GM12878 (cell line): ENCODE measurements at regions not wholly inside any gene's neighbourhood (a gene's known extent, or its start where the extent isn't known, plus 50 kb on each side); places are given as distances from the start of the nearest gene placed in this dataset.

Experiments used
- ATAC-seq: fragments of 200-7000 bp; cut with Tn5 transposase; 3 replicates; pipeline ENCODE4 v1.9.1; 2020; ENCODE audit warnings: mild to moderate bottlenecking, moderate library complexity
- BruUV-seq: library from RNA; stranded (reverse); fragments of 400-500 nt; replicated peaks from 2 replicates; lab custom pipeline; 2021; lab: Mats Ljungman, UMichigan
- CTCF ChIA-PET: fragments of 300-600 bp; sonication (Branson Sonifier 250); formaldehyde crosslinking; extraction: SDS; loops from one replicate; lab custom pipeline; 2021; ENCODE audit warnings: inconsistent platforms; lab: Yijun Ruan, JAX
- POLR2A ChIA-PET: fragments of 350-600 bp; formaldehyde crosslinking; extraction: SDS; loops from one replicate; lab custom pipeline; 2021; ENCODE audit warnings: inconsistent platforms; lab: Charles Lee
- RAD21 ChIA-PET: fragments of 300-600 bp; sonication (Branson Sonifier 250); formaldehyde crosslinking; loops from one replicate; lab custom pipeline; 2023; ENCODE audit warnings: antibody characterized with exemption; ENCODE audit not compliant: unreplicated experiment; lab: Charles Lee
- SMC1A ChIA-PET: fragments of 300-600 bp; sonication (Branson Sonifier 250); formaldehyde crosslinking; loops from one replicate; lab custom pipeline; 2023; ENCODE audit not compliant: unreplicated experiment, uncharacterized antibody; lab: Charles Lee
- DNase-seq: peaks from one replicate; pipeline ENCODE4 v3.0.0-alpha.2; 2011; ENCODE audit warnings: low read depth, low spot score
- FAIRE-seq: peaks from 3 replicates; lab custom pipeline; 2011; peaks lifted over from hg19 to GRCh38; lab: Jason Lieb, UNC
- H2AFZ ChIP-seq: 2 replicates; pipeline ENCODE4 v1.6.0; 2011; ENCODE audit warnings: low read depth, low read length, control low read depth; ENCODE audit not compliant: control insufficient read depth
- H3K27ac ChIP-seq: 2 replicates; pipeline ENCODE4 v1.5.1; 2011; ENCODE audit warnings: control low read depth; ENCODE audit not compliant: control insufficient read depth, insufficient read depth
- H3K27me3 ChIP-seq, 2 experiments: replicated peaks in 1 of 2; 2 replicates each; pipeline versions ENCODE4 v1.6.0 to v1.6.1; 2011; ENCODE audit warnings: low read length in 1 of 2; ENCODE audit not compliant: control insufficient read depth in 2 of 2, insufficient read depth in 2 of 2
- H3K36me3 ChIP-seq, 2 experiments: 2 replicates each; pipeline ENCODE4 v1.5.1; 2011; ENCODE audit warnings: low read length in 1 of 2; ENCODE audit not compliant: control insufficient read depth in 2 of 2, insufficient read depth in 2 of 2
- H3K4me1 ChIP-seq: 2 replicates; pipeline ENCODE4 v1.6.1; 2011; ENCODE audit warnings: mild to moderate bottlenecking, low read length, moderate library complexity, mixed read lengths; ENCODE audit not compliant: control insufficient read depth, insufficient read depth
- H3K4me2 ChIP-seq: 2 replicates; pipeline ENCODE4 v1.6.0; 2011; ENCODE audit warnings: control low read depth; ENCODE audit not compliant: control insufficient read depth, insufficient read depth
- H3K4me3 ChIP-seq: fragments of 200-600 bp; sonication (generic); 2 replicates; pipeline ENCODE4 v1.5.1; 2016
- H3K79me2 ChIP-seq: 2 replicates; pipeline ENCODE4 v1.6.0; 2011; ENCODE audit warnings: low read length; ENCODE audit not compliant: control insufficient read depth, insufficient read depth
- H3K9ac ChIP-seq: 2 replicates; pipeline ENCODE4 v1.8.0; 2011; ENCODE audit warnings: low read length, control low read depth, mixed read lengths; ENCODE audit not compliant: control insufficient read depth, insufficient read depth
- H3K9me3 ChIP-seq: replicated peaks from 3 replicates; pipeline ENCODE4 v1.5.1; 2011; ENCODE audit warnings: mild to moderate bottlenecking, low read length; ENCODE audit not compliant: control insufficient read depth, insufficient read depth
- H4K20me1 ChIP-seq: 2 replicates; pipeline ENCODE4 v1.6.0; 2011; ENCODE audit not compliant: control insufficient read depth, insufficient read depth
- BMI1 ChIP-seq: fragments of 450-650 bp; IDR thresholded peaks from 2 replicates; pipeline ENCODE4 v1.6.1; 2016; ENCODE audit warnings: mild to moderate bottlenecking, moderate library complexity, borderline replicate concordance
- ESRRA ChIP-seq: IDR thresholded peaks from 2 replicates; pipeline ENCODE4 v1.6.1; 2012; ENCODE audit warnings: mild to moderate bottlenecking, low read length, improper control_type of control experiment
- IKZF1 ChIP-seq: fragments of 450-650 bp; conservative IDR thresholded peaks from 2 replicates; pipeline ENCODE4 v1.6.1; 2017; ENCODE audit warnings: antibody characterized with exemption, mild to moderate bottlenecking
- IRF4 ChIP-seq: IDR thresholded peaks from 2 replicates; pipeline ENCODE4 v1.6.1; 2011; ENCODE audit warnings: low read depth, low read length
- WRNIP1 ChIP-seq: IDR thresholded peaks from 2 replicates; pipeline ENCODE4 v1.6.1; 2011; ENCODE audit warnings: low read depth, low read length, improper control_type of control experiment, borderline replicate concordance
- WGBS: methylation state at CpG from one replicate; pipeline ENCODE4 v1.1.6; 2016; ENCODE audit warnings: low lambda C conversion rate; ENCODE audit not compliant: insufficient replicate concordance, insufficient coverage; ENCODE audit errors: missing lambda C conversion rate; 5-methylcytosine and 5-hydroxymethylcytosine counted together
- in situ Hi-C: fragments of 300-500 bp; cut with MboI; formaldehyde crosslinking; loops from 9 replicates; pipeline ENCODE4 v1.14.3; 2018; ENCODE audit warnings: mixed read lengths
- intact Hi-C: fragments of 100-400 bp; cut with micrococcal nuclease; formaldehyde crosslinking; loops from one replicate; pipeline ENCODE4 v1.14.2; 2022; ENCODE audit not compliant: unreplicated experiment
- TF ChIP-seq, protein P1 (sequence below): IDR thresholded peaks from 2 replicates; pipeline ENCODE4 v1.6.1; 2012; ENCODE audit warnings: improper control_type of control experiment, low read depth, low read length; ENCODE audit not compliant: insufficient replicate concordance

DNA sequence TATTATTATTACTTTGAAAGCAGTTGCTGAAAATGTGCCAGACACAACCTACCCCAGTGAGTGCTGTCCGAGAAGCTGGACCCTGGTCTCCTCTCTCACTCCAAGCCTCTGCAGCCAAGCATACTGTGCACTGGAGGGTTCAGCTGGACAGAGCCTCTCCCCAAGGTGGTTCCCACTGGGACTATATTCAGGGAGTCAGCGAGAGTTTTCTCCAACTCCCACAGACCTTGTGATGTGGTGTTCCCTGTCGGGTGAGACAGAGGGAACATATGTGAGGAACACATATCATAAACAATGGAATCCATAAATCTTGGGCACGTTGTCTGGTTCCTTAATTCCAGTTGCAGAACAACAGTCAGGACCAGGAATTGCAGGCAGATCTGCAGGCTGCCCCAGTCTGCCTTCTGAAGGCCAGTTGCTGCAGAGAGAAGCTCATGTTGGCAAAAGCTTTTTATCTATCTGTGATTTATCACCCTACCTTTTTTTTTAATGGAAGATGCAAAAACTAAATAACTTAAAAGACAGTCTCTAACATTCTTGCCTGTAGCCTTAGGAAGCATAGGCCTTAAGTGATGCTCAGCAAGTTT, 619.8 kb upstream of the TBX3 start:
- H3K9me3 ChIP-seq: no peaks in the 10 kb centered on the region
- POLR2A ChIA-PET: no interaction called here
- no peak overlapping the region for H3K9ac ChIP-seq
- no peaks in the 10 kb centered on the region for H3K36me3 ChIP-seq
- no peaks in the 10 kb centered on the region for H4K20me1 ChIP-seq
- FAIRE-seq (no peak), ATAC-seq (no peak), DNase-seq (no peak)
- RAD21 ChIA-PET: no interaction called here
- intact Hi-C loops (no loop called here), in situ Hi-C loops (no loop called here)
- TF ChIP-seq WRNIP1 (no peak), IKZF1 (no peak)
- H3K79me2 ChIP-seq: no peaks in the 10 kb centered on the region
- SMC1A ChIA-PET: no interaction called here
- WGBS: 2% methylated on average over 4 of the region's 4 CpGs
- no TSS peak for BruUV-seq
- no peak overlapping the region for H2AFZ ChIP-seq
- H3K4me1 ChIP-seq: no peaks in the 10 kb centered on the region
- CTCF ChIA-PET: interaction anchor here (0.6 kb wide), 1 partner anchor 25 kb away, joined by 4 read pairs; no protein-coding TSS in a partner anchor
- H3K27ac ChIP-seq: no peak overlapping the region
- H3K4me2 ChIP-seq: no peak overlapping the region
- H3K4me3 ChIP-seq: no peak overlapping the region
- no peaks in the 10 kb centered on the region for H3K27me3 ChIP-seq

DNA sequence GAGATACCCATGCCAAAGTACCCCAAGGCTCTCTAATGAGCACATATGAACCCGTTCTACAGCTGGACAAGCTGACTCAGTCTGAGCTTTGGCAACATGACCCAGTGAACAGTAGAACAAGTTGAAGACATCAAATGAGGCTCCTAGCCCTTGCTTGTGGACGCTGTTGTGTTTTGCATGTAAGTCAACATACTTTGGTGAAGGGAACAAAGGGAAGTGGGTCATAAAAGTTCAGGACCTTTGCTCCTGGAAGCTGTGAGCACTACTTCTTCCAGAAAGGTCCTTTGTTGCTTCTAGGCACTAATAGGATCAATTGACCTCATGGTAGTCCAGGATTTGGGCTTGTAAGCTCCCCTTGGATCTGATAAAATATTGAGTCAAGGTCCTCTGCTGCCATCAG, 613.5 kb upstream of the TBX3 start:
- no peak for TF ChIP-seq BMI1
- TF ChIP-seq IRF4: no peak
- TF ChIP-seq, protein P1, sequence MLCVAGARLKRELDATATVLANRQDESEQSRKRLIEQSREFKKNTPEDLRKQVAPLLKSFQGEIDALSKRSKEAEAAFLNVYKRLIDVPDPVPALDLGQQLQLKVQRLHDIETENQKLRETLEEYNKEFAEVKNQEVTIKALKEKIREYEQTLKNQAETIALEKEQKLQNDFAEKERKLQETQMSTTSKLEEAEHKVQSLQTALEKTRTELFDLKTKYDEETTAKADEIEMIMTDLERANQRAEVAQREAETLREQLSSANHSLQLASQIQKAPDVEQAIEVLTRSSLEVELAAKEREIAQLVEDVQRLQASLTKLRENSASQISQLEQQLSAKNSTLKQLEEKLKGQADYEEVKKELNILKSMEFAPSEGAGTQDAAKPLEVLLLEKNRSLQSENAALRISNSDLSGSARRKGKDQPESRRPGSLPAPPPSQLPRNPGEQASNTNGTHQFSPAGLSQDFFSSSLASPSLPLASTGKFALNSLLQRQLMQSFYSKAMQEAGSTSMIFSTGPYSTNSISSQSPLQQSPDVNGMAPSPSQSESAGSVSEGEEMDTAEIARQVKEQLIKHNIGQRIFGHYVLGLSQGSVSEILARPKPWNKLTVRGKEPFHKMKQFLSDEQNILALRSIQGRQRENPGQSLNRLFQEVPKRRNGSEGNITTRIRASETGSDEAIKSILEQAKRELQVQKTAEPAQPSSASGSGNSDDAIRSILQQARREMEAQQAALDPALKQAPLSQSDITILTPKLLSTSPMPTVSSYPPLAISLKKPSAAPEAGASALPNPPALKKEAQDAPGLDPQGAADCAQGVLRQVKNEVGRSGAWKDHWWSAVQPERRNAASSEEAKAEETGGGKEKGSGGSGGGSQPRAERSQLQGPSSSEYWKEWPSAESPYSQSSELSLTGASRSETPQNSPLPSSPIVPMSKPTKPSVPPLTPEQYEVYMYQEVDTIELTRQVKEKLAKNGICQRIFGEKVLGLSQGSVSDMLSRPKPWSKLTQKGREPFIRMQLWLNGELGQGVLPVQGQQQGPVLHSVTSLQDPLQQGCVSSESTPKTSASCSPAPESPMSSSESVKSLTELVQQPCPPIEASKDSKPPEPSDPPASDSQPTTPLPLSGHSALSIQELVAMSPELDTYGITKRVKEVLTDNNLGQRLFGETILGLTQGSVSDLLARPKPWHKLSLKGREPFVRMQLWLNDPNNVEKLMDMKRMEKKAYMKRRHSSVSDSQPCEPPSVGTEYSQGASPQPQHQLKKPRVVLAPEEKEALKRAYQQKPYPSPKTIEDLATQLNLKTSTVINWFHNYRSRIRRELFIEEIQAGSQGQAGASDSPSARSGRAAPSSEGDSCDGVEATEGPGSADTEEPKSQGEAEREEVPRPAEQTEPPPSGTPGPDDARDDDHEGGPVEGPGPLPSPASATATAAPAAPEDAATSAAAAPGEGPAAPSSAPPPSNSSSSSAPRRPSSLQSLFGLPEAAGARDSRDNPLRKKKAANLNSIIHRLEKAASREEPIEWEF: no peak
- TF ChIP-seq ESRRA: no peak
- TF ChIP-seq, all 136 proteins: peak for 0
- SMC1A ChIA-PET: interaction anchor here (0.7 kb wide), 1 partner anchor 10 kb away, joined by 3 read pairs; no protein-coding TSS in a partner anchor
- POLR2A ChIA-PET: no interaction called here
- H3K9ac ChIP-seq: no peak overlapping the region
- in situ Hi-C loops (no loop called here), intact Hi-C loops (no loop called here)
- FAIRE-seq (no peak), ATAC-seq (no peak), DNase-seq (no peak)
- H3K4me3 ChIP-seq: no peak overlapping the region
- no peaks in the 10 kb centered on the region for H4K20me1 ChIP-seq
- no peaks in the 10 kb centered on the region for H3K27me3 ChIP-seq
- no peaks in the 10 kb centered on the region for H3K36me3 ChIP-seq
- no peak overlapping the region for H3K4me2 ChIP-seq
- no peak overlapping the region for H3K27ac ChIP-seq
- BruUV-seq: no TSS peak
- H3K9me3 ChIP-seq: no peaks in the 10 kb centered on the region
- RAD21 ChIA-PET: no interaction called here
- H3K79me2 ChIP-seq: no peaks in the 10 kb centered on the region
- no peak overlapping the region for H2AFZ ChIP-seq
- H3K4me1 ChIP-seq: no peaks in the 10 kb centered on the region
- WGBS: 27% methylated on average over 2 of the region's 2 CpGs
- CTCF ChIA-PET: no interaction called here
